ENCODE measurements at regions not wholly inside any gene's neighbourhood (a gene's known extent, or its start where the extent isn't known, plus 50 kb on each side); places are given as distances from the start of the nearest gene placed in this dataset.

- no peak for FAIRE-seq
- H3K27ac ChIP-seq (ENCODE audit: low read depth in 2 of 2, low read length in 2 of 2), result no peak overlapping the region
- H3K27me3 ChIP-seq (ENCODE audit: control insufficient read depth, insufficient read depth, low read length), result no peaks in the 10 kb centered on the region
- H3K36me3 ChIP-seq (ENCODE audit: control insufficient read depth in 2 of 3, insufficient read depth in 3 of 3, low read length in 3 of 3), result no peaks in the 10 kb centered on the region
- H3K9ac ChIP-seq (ENCODE audit: low read length in 3 of 3), result no peak overlapping the region
- no peak for TF ChIP-seq CTCF (IDR thresholded peaks at IDR 0.05; ENCODE audit: borderline replicate concordance, extremely low read depth, insufficient read depth)
- peaks cover 0 to 4% (median 0%) of the 10 kb centered on the region in 3 donors for H3K4me1 ChIP-seq (ENCODE audit: control insufficient read depth in 2 of 3, insufficient read depth in 2 of 3, low read depth in 1 of 3, low read length in 3 of 3)
- H3K4me3 ChIP-seq (ENCODE audit: low read length in 3 of 3), result no peak overlapping the region
- no peaks in the 10 kb centered on the region for H3K9me3 ChIP-seq (ENCODE audit: control insufficient read depth in 2 of 3, insufficient read depth in 1 of 3, low read length in 3 of 3)
- DNase-seq, result no peak
- intact Hi-C loops (cut with DNase I), result no loop called here
Observed at GRCh38 chr9:38227656-38228055, 158.6 kb upstream of the SHB start.

- no peak for FAIRE-seq
Observed at GRCh38 chr9:38227061-38227540, 158.1 kb upstream of the SHB start.

GRCh38 chr9:38226491-38226951 is 157.5 kb upstream of the SHB start:
- no peak overlapping the region for H3K27ac ChIP-seq (ENCODE audit: low read depth in 2 of 2, low read length in 2 of 2)
- intact Hi-C loops (cut with DNase I), result no loop called here
- peaks cover 0 to 4% (median 0%) of the 10 kb centered on the region in 3 donors for H3K4me1 ChIP-seq (ENCODE audit: control insufficient read depth in 2 of 3, insufficient read depth in 2 of 3, low read depth in 1 of 3, low read length in 3 of 3)
- no peak overlapping the region for H3K9ac ChIP-seq (ENCODE audit: low read length in 3 of 3)
- DNase-seq (peak in 2 of 5 donors; percentile 21 to 30), FAIRE-seq (no peak)
- H3K4me3 ChIP-seq (ENCODE audit: low read length in 3 of 3), result no peak overlapping the region
- no peak for TF ChIP-seq CTCF (IDR thresholded peaks at IDR 0.05; ENCODE audit: borderline replicate concordance, extremely low read depth, insufficient read depth)
- H3K9me3 ChIP-seq (ENCODE audit: control insufficient read depth in 2 of 3, insufficient read depth in 1 of 3, low read length in 3 of 3), result no peaks in the 10 kb centered on the region
- no peaks in the 10 kb centered on the region for H3K36me3 ChIP-seq (ENCODE audit: control insufficient read depth in 2 of 3, insufficient read depth in 3 of 3, low read length in 3 of 3)
- no peaks in the 10 kb centered on the region for H3K27me3 ChIP-seq (ENCODE audit: control insufficient read depth, insufficient read depth, low read length)

More at GRCh38 chr9:38227061-38227540, 158.1 kb upstream of the SHB start:
- intact Hi-C loops (cut with DNase I), result no loop called here
- H3K36me3 ChIP-seq (ENCODE audit: control insufficient read depth in 2 of 3, insufficient read depth in 3 of 3, low read length in 3 of 3), result no peaks in the 10 kb centered on the region
- H3K27me3 ChIP-seq (ENCODE audit: control insufficient read depth, insufficient read depth, low read length), result no peaks in the 10 kb centered on the region
- no peak overlapping the region for H3K9ac ChIP-seq (ENCODE audit: low read length in 3 of 3)
- H3K9me3 ChIP-seq (ENCODE audit: control insufficient read depth in 2 of 3, insufficient read depth in 1 of 3, low read length in 3 of 3), result no peaks in the 10 kb centered on the region
- peak; percentile 90 to 94 (median 93) for DNase-seq
- peaks cover 0 to 4% (median 0%) of the 10 kb centered on the region in 3 donors for H3K4me1 ChIP-seq (ENCODE audit: control insufficient read depth in 2 of 3, insufficient read depth in 2 of 3, low read depth in 1 of 3, low read length in 3 of 3)
- no peak for TF ChIP-seq CTCF (IDR thresholded peaks at IDR 0.05; ENCODE audit: borderline replicate concordance, extremely low read depth, insufficient read depth)
- H3K4me3 ChIP-seq (ENCODE audit: low read length in 3 of 3), result no peak overlapping the region
- no peak overlapping the region for H3K27ac ChIP-seq (ENCODE audit: low read depth in 2 of 2, low read length in 2 of 2)

GRCh38 chr9:38224941-38225340 is 155.9 kb upstream of the SHB start:
- Histone ChIP-seq H3K9ac (ENCODE audit: low read length in 3 of 3) (no peak overlapping the region), H3K27me3 (ENCODE audit: control insufficient read depth, insufficient read depth, low read length) (no peaks in the 10 kb centered on the region), H3K36me3 (ENCODE audit: control insufficient read depth in 2 of 3, insufficient read depth in 3 of 3, low read length in 3 of 3) (no peaks in the 10 kb centered on the region), H3K4me1 (ENCODE audit: control insufficient read depth in 2 of 3, insufficient read depth in 2 of 3, low read depth in 1 of 3, low read length in 3 of 3) (peaks cover 0 to 4% (median 0%) of the 10 kb centered on the region in 3 donors), H3K9me3 (ENCODE audit: control insufficient read depth in 2 of 3, insufficient read depth in 1 of 3, low read length in 3 of 3) (no peaks in the 10 kb centered on the region), H3K4me3 (ENCODE audit: low read length in 3 of 3) (no peak overlapping the region), H3K27ac (ENCODE audit: low read depth in 2 of 2, low read length in 2 of 2) (no peak overlapping the region)
- intact Hi-C loops (cut with DNase I), result no loop called here
- FAIRE-seq (no peak), DNase-seq (no peak)
- no peak for TF ChIP-seq CTCF (IDR thresholded peaks at IDR 0.05; ENCODE audit: borderline replicate concordance, extremely low read depth, insufficient read depth)
